C4-2B (cell line): ENCODE measurements at regions not wholly inside any gene's neighbourhood (a gene's known extent, or its start where the extent isn't known, plus 50 kb on each side); places are given as distances from the start of the nearest gene placed in this dataset.

ENCODE experiments used
- H3K27ac ChIP-seq: fragments of 450-650 bp; 2 replicates; pipeline ENCODE4 v1.5.1; 2017
- CTCF ChIP-seq: fragments of 450-650 bp; conservative IDR thresholded peaks from 2 replicates; pipeline ENCODE4 v1.5.1; 2017; ENCODE audit warnings: mild to moderate bottlenecking
- ZFX ChIP-seq: fragments of 450-650 bp; IDR thresholded peaks from 2 replicates; pipeline ENCODE4 v1.6.1; 2017

- TF ChIP-seq ZFX: no peak
- TF ChIP-seq CTCF: no peak
- H3K27ac ChIP-seq: no peak overlapping the region
These were observed 349.5 kb upstream of the HAND2 start for GRCh38 chr4:173879509-173879908.

- no peak overlapping the region for H3K27ac ChIP-seq
- TF ChIP-seq CTCF (no peak), ZFX (no peak)
These were observed 348.7 kb upstream of the HAND2 start for GRCh38 chr4:173878701-173879100.

GRCh38 chr4:173871643-173872042, 341.6 kb upstream of the HAND2 start:
- TF ChIP-seq CTCF (no peak), ZFX (no peak)
- H3K27ac ChIP-seq: no peak overlapping the region

GRCh38 chr4:173866322-173867026, 336.4 kb upstream of the HAND2 start:
- TF ChIP-seq CTCF: no peak
- no peak for TF ChIP-seq ZFX
- no peak overlapping the region for H3K27ac ChIP-seq

GRCh38 chr4:173862754-173863153, 332.7 kb upstream of the HAND2 start:
- TF ChIP-seq CTCF (no peak), ZFX (no peak)
- no peak overlapping the region for H3K27ac ChIP-seq

- TF ChIP-seq ZFX (no peak), CTCF (no peak)
- H3K27ac ChIP-seq: no peak overlapping the region
These were observed 330.1 kb upstream of the HAND2 start for GRCh38 chr4:173860094-173860493.

- TF ChIP-seq ZFX (no peak), CTCF (no peak)
- no peak overlapping the region for H3K27ac ChIP-seq
These were observed 329.2 kb upstream of the HAND2 start for GRCh38 chr4:173859091-173859713.
